ENCODE measurements at regions not wholly inside any gene's neighbourhood (a gene's known extent, or its start where the extent isn't known, plus 50 kb on each side); places are given as distances from the start of the nearest gene placed in this dataset.

DNA sequence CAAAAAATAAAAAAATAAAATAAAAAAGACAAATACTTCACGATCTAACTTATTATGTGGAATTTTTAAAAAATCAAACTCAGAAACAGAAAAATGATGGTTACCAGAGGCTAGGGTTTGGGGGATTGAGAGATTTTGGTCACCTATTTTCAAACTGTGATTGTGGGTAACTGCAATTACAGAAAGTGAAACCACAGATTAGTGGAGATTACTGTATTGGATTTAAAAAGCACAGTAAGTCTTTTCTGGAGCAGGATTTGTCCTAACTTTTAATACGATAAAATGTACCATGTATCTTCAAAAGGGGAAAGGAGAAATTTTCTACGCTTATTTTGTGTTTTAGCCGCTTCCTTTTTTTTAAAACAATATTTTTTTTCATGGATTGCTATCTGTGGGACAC is 1204.9 kb upstream of the LRRTM3 start:
- TF ChIP-seq, protein P1, sequence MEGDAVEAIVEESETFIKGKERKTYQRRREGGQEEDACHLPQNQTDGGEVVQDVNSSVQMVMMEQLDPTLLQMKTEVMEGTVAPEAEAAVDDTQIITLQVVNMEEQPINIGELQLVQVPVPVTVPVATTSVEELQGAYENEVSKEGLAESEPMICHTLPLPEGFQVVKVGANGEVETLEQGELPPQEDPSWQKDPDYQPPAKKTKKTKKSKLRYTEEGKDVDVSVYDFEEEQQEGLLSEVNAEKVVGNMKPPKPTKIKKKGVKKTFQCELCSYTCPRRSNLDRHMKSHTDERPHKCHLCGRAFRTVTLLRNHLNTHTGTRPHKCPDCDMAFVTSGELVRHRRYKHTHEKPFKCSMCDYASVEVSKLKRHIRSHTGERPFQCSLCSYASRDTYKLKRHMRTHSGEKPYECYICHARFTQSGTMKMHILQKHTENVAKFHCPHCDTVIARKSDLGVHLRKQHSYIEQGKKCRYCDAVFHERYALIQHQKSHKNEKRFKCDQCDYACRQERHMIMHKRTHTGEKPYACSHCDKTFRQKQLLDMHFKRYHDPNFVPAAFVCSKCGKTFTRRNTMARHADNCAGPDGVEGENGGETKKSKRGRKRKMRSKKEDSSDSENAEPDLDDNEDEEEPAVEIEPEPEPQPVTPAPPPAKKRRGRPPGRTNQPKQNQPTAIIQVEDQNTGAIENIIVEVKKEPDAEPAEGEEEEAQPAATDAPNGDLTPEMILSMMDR (conservative IDR thresholded peaks at IDR 0.05; ENCODE audit: low read depth, low read length): no peak
- TF ChIP-seq EZH2 (IDR thresholded peaks at IDR 0.05; ENCODE audit: borderline replicate concordance, low read depth, low read length, poor library complexity, severe bottlenecking): no peak

Measured in A673 (cell line).